ENCODE measurements at regions not wholly inside any gene's neighbourhood (a gene's known extent, or its start where the extent isn't known, plus 50 kb on each side); places are given as distances from the start of the nearest gene placed in this dataset.

- no peak overlapping the region for H3K4me3 Mint-ChIP-seq
- H3K4me1 Mint-ChIP-seq (ENCODE audit: low read depth): no peaks in the 10 kb centered on the region
- TF ChIP-seq, protein P1, sequence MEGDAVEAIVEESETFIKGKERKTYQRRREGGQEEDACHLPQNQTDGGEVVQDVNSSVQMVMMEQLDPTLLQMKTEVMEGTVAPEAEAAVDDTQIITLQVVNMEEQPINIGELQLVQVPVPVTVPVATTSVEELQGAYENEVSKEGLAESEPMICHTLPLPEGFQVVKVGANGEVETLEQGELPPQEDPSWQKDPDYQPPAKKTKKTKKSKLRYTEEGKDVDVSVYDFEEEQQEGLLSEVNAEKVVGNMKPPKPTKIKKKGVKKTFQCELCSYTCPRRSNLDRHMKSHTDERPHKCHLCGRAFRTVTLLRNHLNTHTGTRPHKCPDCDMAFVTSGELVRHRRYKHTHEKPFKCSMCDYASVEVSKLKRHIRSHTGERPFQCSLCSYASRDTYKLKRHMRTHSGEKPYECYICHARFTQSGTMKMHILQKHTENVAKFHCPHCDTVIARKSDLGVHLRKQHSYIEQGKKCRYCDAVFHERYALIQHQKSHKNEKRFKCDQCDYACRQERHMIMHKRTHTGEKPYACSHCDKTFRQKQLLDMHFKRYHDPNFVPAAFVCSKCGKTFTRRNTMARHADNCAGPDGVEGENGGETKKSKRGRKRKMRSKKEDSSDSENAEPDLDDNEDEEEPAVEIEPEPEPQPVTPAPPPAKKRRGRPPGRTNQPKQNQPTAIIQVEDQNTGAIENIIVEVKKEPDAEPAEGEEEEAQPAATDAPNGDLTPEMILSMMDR (IDR thresholded peaks at IDR 0.05): no peak
- H3K9me3 Mint-ChIP-seq: no peaks in the 10 kb centered on the region
- no peak for DNase-seq
- no peak overlapping the region for H3K27ac Mint-ChIP-seq
- H3K36me3 Mint-ChIP-seq (ENCODE audit: low read depth): no peaks in the 10 kb centered on the region
- H3K27me3 Mint-ChIP-seq (ENCODE audit: insufficient read depth): peaks cover 6% of the 10 kb centered on the region
Observed at GRCh38 chr14:66369157-66369697, 116.9 kb upstream of the CCDC196 start.

DNA sequence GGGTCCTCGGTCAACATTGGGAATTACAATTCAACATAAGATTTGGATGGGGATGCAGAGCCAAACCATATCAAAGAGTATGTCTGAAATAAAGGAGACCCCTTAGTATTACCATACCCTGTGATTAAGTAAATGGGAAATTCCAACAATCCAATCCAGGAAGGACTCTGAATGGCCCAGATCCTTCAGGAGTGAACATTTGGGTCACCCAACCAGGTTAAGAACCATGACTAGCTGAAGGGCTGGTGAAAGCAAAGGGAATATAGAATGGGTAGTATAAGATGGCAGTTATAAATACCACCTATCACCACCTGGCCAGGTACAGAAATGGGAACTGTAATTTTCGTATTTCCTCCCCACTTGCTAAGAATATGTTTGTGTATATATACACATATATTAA, 114.4 kb upstream of the CCDC196 start:
- no peaks in the 10 kb centered on the region for H3K4me1 Mint-ChIP-seq (ENCODE audit: low read depth)
- no peaks in the 10 kb centered on the region; the same call in 1 of the 2 replicates for H3K27me3 Mint-ChIP-seq (ENCODE audit: insufficient read depth)
- no peaks in the 10 kb centered on the region for H3K9me3 Mint-ChIP-seq
- TF ChIP-seq, protein P1 (IDR thresholded peaks at IDR 0.05): no peak
- no peak overlapping the region for H3K27ac Mint-ChIP-seq
- no peaks in the 10 kb centered on the region for H3K36me3 Mint-ChIP-seq (ENCODE audit: low read depth)
- no peak for DNase-seq
- H3K4me3 Mint-ChIP-seq: no peak overlapping the region

DNA sequence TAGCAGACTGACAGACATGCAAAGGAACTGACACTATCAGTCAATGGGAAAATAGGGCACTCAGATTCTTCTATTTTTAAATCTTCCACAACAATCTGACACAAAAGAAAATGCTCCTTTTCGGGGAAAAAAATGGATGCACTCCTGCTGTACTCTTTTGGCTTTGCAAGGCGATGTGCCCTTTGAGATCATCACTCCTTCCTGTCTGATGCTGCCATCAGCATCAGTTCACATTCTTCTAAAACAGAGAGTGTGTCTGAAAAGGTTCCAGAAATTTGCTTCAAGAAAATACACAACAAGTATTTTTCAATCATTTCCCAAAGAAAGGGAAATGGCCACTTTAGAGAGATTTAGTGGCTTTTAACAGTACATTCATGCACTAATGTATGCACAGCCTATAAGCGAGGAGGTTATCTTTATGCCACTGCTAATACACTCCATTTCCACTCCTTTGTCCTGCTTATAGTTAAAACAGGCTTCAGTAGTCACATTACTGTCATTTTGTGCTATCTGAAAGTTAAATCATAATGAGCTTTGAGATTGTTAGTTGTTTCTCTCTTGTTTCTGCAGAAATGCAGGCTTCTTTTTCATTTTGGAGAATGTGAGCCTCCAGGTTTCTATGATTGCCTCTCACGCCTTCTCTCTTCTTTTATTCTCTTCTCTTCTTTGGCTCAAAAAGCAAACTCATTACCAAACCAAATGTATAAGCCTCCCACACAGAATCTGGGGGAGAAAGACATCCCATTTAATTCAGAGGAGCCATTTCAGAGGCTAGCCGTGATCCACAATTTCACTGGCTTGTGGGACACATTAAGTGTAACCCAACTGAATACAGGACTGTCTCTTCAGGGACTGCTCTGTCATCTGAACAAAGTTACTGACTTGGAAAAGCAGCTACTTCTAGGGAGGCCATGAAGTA, 110.9 kb upstream of the CCDC196 start:
- TF ChIP-seq, protein P1 (IDR thresholded peaks at IDR 0.05): no peak
- H3K4me1 Mint-ChIP-seq (ENCODE audit: low read depth): no peaks in the 10 kb centered on the region
- no peaks in the 10 kb centered on the region; the same call in none of the 2 replicates for H3K27me3 Mint-ChIP-seq (ENCODE audit: insufficient read depth)
- H3K4me3 Mint-ChIP-seq: no peak overlapping the region
- H3K27ac Mint-ChIP-seq: no peak overlapping the region
- no peak for DNase-seq
- no peaks in the 10 kb centered on the region for H3K36me3 Mint-ChIP-seq (ENCODE audit: low read depth)
- H3K9me3 Mint-ChIP-seq: no peaks in the 10 kb centered on the region; the same call in 1 of the 2 replicates

DNA sequence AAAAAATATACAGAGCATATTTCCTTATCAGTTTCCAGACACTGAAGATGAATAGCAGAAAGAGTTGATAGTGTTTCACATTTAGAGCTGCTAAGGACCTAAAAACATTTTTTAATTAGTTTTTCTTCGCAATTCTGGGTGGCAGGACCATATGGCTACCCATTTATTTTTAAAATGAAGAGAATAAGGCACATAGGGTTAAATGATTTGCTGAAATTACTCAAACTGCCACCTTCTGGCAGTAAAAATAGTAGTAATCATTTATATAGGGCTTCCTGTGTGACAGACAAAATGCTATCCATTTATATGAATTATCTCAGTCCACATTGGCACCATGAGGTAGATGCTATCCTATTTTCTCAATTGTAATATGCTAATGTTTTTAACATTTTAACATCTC, 108.6 kb upstream of the CCDC196 start:
- no peak for DNase-seq
- H3K9me3 Mint-ChIP-seq: no peaks in the 10 kb centered on the region; the same call in 1 of the 2 replicates
- H3K4me1 Mint-ChIP-seq (ENCODE audit: low read depth): no peaks in the 10 kb centered on the region
- H3K4me3 Mint-ChIP-seq: no peak overlapping the region
- no peak overlapping the region for H3K27ac Mint-ChIP-seq
- no peaks in the 10 kb centered on the region for H3K36me3 Mint-ChIP-seq (ENCODE audit: low read depth)
- TF ChIP-seq, protein P1 (IDR thresholded peaks at IDR 0.05): no peak
- no peaks in the 10 kb centered on the region; the same call in none of the 2 replicates for H3K27me3 Mint-ChIP-seq (ENCODE audit: insufficient read depth)

DNA sequence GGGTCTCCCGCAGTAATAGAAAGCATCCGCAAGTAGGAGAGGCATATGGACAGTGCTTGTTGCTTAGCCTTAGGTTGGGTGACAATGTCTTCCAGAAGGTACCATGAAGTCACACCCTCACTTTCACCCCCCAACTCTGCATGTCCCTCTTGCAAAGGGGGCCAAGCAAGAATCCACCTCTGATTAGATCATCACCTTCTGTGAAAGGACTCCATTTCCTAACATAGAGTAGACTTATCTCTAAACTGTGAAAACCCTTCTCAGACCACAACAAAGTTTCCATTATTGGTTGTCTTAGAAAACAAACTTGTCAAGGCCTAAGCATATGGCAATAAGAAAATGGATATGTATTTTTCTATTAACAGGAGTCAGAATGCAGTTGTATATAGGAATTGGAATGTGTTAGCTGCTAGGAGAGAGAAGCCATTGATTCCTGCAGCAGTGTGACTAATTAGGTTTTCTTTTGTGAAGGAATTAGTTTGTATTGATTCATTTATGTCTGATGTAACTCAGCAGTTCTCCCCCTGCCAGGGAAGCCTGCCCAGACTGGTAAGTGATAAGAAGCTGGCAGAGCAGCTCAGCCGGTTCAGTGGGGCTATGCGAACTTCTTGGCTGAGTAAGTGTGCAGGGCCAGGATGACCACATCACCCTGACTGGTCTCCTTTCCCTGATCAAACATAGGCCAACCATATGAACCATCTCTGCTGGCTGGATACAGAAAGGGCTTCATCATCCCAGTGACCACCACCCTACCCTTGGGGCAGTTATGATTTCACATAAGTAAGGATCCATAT, 107.3 kb upstream of the CCDC196 start:
- Mint-ChIP-seq H3K27me3 (ENCODE audit: insufficient read depth) (no peaks in the 10 kb centered on the region; the same call in none of the 2 replicates), H3K36me3 (ENCODE audit: low read depth) (no peaks in the 10 kb centered on the region), H3K9me3 (no peaks in the 10 kb centered on the region; the same call in 1 of the 2 replicates), H3K27ac (no peak overlapping the region), H3K4me3 (no peak overlapping the region), H3K4me1 (ENCODE audit: low read depth) (no peaks in the 10 kb centered on the region)
- TF ChIP-seq, protein P1 (IDR thresholded peaks at IDR 0.05): no peak
- no peak for DNase-seq
